PC-3 (cell line): ENCODE measurements at regions not wholly inside any gene's neighbourhood (a gene's known extent, or its start where the extent isn't known, plus 50 kb on each side); places are given as distances from the start of the nearest gene placed in this dataset.
A peak's percentile ranks its signal among the peaks of the same experiment; 100 is the strongest.

ENCODE experiments used
- ATAC-seq: fragments of 200-7000 bp; cut with Tn5 transposase; 2 replicates; pipeline ENCODE4 v1.9.1; 2020; ENCODE audit warnings: mild to moderate bottlenecking, moderate library complexity
- BruUV-seq: library from RNA; stranded (reverse); fragments of 400-500 nt; replicated peaks from 2 replicates; lab custom pipeline; 2021; lab: Mats Ljungman, UMichigan
- CTCF ChIA-PET: fragments of 300-600 bp; sonication (Branson Sonifier 250); formaldehyde crosslinking; loops from one replicate; lab custom pipeline; 2022; ENCODE audit warnings: antibody characterized with exemption; lab: Charles Lee
- POLR2A ChIA-PET: fragments of 300-600 bp; sonication (Branson Sonifier 250); formaldehyde crosslinking; loops from one replicate; lab custom pipeline; 2022; ENCODE audit warnings: antibody characterized with exemption; ENCODE audit not compliant: unreplicated experiment; lab: Charles Lee
- DNase-seq: peaks from one replicate; pipeline ENCODE4 v3.0.0-alpha.2; 2015
- H2AFZ ChIP-seq: fragments of 300-600 bp; sonication (generic); 2 replicates; pipeline ENCODE4 v1.6.0; 2016; ENCODE audit warnings: antibody characterized with exemption, low read length
- H3F3A ChIP-seq: fragments of 300-600 bp; sonication (generic); one replicate; pipeline ENCODE4 v1.6.0; 2017; ENCODE audit warnings: antibody characterized with exemption, low read length, control low read depth, mild to moderate bottlenecking; ENCODE audit not compliant: unreplicated experiment
- H3K27ac ChIP-seq: fragments of 300-600 bp; sonication (generic); 2 replicates; pipeline ENCODE4 v1.5.1; 2016; ENCODE audit warnings: mild to moderate bottlenecking, low read length
- H3K27me3 ChIP-seq: fragments of 300-600 bp; sonication (generic); 2 replicates; pipeline ENCODE4 v1.6.1; 2016; ENCODE audit warnings: low read length, mixed read lengths
- H3K36me3 ChIP-seq: fragments of 300-600 bp; sonication (generic); 2 replicates; pipeline ENCODE4 v1.6.1; 2016; ENCODE audit warnings: low read depth, mixed run types, low read length, mixed read lengths
- H3K4me1 ChIP-seq: fragments of 300-600 bp; sonication (generic); 2 replicates; pipeline ENCODE4 v1.5.1; 2016; ENCODE audit warnings: low read length; ENCODE audit not compliant: insufficient read depth
- H3K4me2 ChIP-seq: fragments of 300-600 bp; sonication (generic); 2 replicates; pipeline ENCODE4 v1.6.0; 2016; ENCODE audit warnings: low read length
- H3K4me3 ChIP-seq: fragments of 300-600 bp; sonication (generic); 2 replicates; pipeline ENCODE4 v1.5.1; 2016; ENCODE audit warnings: mild to moderate bottlenecking, low read length, mixed read lengths
- H3K79me2 ChIP-seq: fragments of 300-600 bp; sonication (generic); 2 replicates; pipeline ENCODE4 v1.6.1; 2017; ENCODE audit warnings: low read length, mixed read lengths
- H3K9ac ChIP-seq: fragments of 300-600 bp; sonication (generic); 2 replicates; pipeline ENCODE4 v1.6.0; 2016; ENCODE audit warnings: mild to moderate bottlenecking, low read length
- H3K9me2 ChIP-seq: fragments of 300-600 bp; sonication (generic); replicated peaks from 2 replicates; pipeline ENCODE4 v1.6.1; 2016; ENCODE audit warnings: mixed run types, low read length, mixed read lengths
- H3K9me3 ChIP-seq: fragments of 300-600 bp; sonication (generic); 2 replicates; pipeline ENCODE4 v1.6.1; 2016; ENCODE audit warnings: low read length, mixed read lengths
- H4K20me1 ChIP-seq: fragments of 300-600 bp; sonication (generic); 2 replicates; pipeline ENCODE4 v1.6.1; 2016; ENCODE audit warnings: low read length, mixed read lengths
- CTCF ChIP-seq: fragments of 300-600 bp; sonication (generic); conservative IDR thresholded peaks from 2 replicates; pipeline ENCODE4 v1.5.1; 2017; ENCODE audit warnings: antibody characterized with exemption, low read depth, mild to moderate bottlenecking, low read length
- EZH2 ChIP-seq: fragments of 300-600 bp; sonication (generic); IDR thresholded peaks from one replicate; pipeline ENCODE4 v1.6.1; 2017; ENCODE audit warnings: antibody characterized with exemption, mild to moderate bottlenecking, low read length; ENCODE audit not compliant: unreplicated experiment
- EZH2phosphoT487 ChIP-seq: fragments of 300-600 bp; sonication (generic); IDR thresholded peaks from 2 replicates; pipeline ENCODE4 v1.6.1; 2018; ENCODE audit warnings: mild to moderate bottlenecking, antibody characterized with exemption, low read length, borderline replicate concordance
- intact Hi-C: fragments of 100-400 bp; cut with micrococcal nuclease; formaldehyde crosslinking; loops from 2 replicates; pipeline ENCODE4 v1.9.0; 2023

DNA sequence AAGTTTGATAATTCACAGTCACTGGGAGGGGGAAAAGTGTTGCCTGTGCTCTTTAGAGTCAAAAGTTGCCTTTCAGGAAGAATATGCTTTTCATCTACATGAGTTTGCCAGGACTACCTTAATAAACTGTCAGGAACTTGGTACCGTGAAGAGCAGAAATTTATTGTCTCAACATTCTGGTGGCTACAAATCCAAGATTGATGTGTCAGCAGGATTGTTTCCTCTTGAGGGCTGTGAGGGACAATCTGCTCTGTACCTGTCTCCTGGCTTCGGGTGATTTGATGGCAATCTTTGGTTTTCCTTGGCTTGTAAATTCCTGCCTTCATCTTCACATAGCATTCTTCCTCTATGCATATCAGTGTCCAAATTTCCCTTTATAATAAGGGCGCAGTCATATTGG lies 277.2 kb downstream of the PDGFC start:
- intact Hi-C loops, result no loop called here
- H3K9me3 ChIP-seq, result no peaks in the 10 kb centered on the region
- no peaks in the 10 kb centered on the region for H3K9me2 ChIP-seq
- CTCF ChIA-PET, result no interaction called here
- H3K27me3 ChIP-seq, result no peaks in the 10 kb centered on the region
- TF ChIP-seq EZH2 (no peak), EZH2phosphoT487 (no peak), CTCF (no peak)
- H4K20me1 ChIP-seq, result no peaks in the 10 kb centered on the region
- no peaks in the 10 kb centered on the region for H3F3A ChIP-seq
- H3K4me1 ChIP-seq, result no peaks in the 10 kb centered on the region
- H3K4me3 ChIP-seq, result no peak overlapping the region
- H3K9ac ChIP-seq, result no peak overlapping the region
- POLR2A ChIA-PET, result no interaction called here
- no TSS peak for BruUV-seq
- ATAC-seq, result no peak
- no peak overlapping the region for H3K4me2 ChIP-seq
- H2AFZ ChIP-seq, result peak overlapping the region; percentile 56; the same call in 1 of the 2 replicates
- no peaks in the 10 kb centered on the region for H3K79me2 ChIP-seq
- DNase-seq, result no peak
- H3K27ac ChIP-seq, result no peak overlapping the region
- no peaks in the 10 kb centered on the region for H3K36me3 ChIP-seq

- Histone ChIP-seq H3F3A (no peaks in the 10 kb centered on the region), H3K4me1 (no peaks in the 10 kb centered on the region), H3K4me3 (no peak overlapping the region), H3K27ac (no peak overlapping the region), H3K9ac (no peak overlapping the region), H3K36me3 (no peaks in the 10 kb centered on the region), H3K4me2 (no peak overlapping the region), H3K79me2 (no peaks in the 10 kb centered on the region), H4K20me1 (no peaks in the 10 kb centered on the region), H2AFZ (peak overlapping the region; percentile 56; the same call in 1 of the 2 replicates), H3K9me3 (no peaks in the 10 kb centered on the region), H3K9me2 (no peaks in the 10 kb centered on the region), H3K27me3 (no peaks in the 10 kb centered on the region)
- intact Hi-C loops, result no loop called here
- POLR2A ChIA-PET, result no interaction called here
- no TSS peak for BruUV-seq
- TF ChIP-seq EZH2phosphoT487 (no peak), EZH2 (no peak), CTCF (no peak)
- ATAC-seq (no peak; the same call in 1 of the 2 replicates), DNase-seq (no peak)
- CTCF ChIA-PET, result no interaction called here
Observed at GRCh38 chr4:156693557-156693956, 278.0 kb downstream of the PDGFC start.

DNA sequence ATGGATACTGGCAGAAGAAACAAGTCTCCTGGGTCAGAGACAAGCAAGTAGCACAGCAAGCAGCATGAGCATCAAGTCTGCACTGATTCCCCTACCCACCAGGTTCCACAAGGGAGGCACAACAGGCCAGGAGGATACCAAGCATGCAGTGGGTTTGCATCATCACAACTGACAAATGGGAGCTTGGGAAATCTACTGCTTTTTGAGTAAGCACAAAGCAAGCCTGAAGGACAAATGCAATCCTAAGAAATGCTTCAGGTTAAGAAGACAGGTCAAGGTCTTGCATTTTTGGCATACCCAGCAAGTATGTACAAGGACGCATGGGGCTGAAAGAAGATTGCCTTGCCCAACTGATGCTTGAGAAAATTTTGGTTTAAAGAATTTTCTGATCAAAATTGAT lies 279.6 kb downstream of the PDGFC start:
- Histone ChIP-seq H4K20me1 (no peaks in the 10 kb centered on the region), H3K27ac (no peak overlapping the region), H2AFZ (no peak overlapping the region), H3K4me2 (no peak overlapping the region), H3K4me1 (no peaks in the 10 kb centered on the region), H3K9me2 (no peaks in the 10 kb centered on the region), H3K4me3 (no peak overlapping the region), H3F3A (no peaks in the 10 kb centered on the region), H3K27me3 (no peaks in the 10 kb centered on the region), H3K9me3 (no peaks in the 10 kb centered on the region), H3K79me2 (no peaks in the 10 kb centered on the region), H3K36me3 (no peaks in the 10 kb centered on the region), H3K9ac (no peak overlapping the region)
- ChIA-PET CTCF (no interaction called here), POLR2A (no interaction called here)
- intact Hi-C loops, result no loop called here
- TF ChIP-seq CTCF (no peak), EZH2phosphoT487 (no peak), EZH2 (no peak)
- BruUV-seq, result no TSS peak
- DNase-seq, result no peak
- ATAC-seq, result no peak
